GM21717 (cell line): ENCODE measurements at regions not wholly inside any gene's neighbourhood (a gene's known extent, or its start where the extent isn't known, plus 50 kb on each side); places are given as distances from the start of the nearest gene placed in this dataset.

ENCODE experiments used
- ATAC-seq: cut with Tn5 transposase; IDR thresholded peaks from one replicate; pipeline ENCODE4 v1.9.1; 2021; ENCODE audit warnings: mild to moderate bottlenecking, moderate library complexity; ENCODE audit not compliant: unreplicated experiment

DNA sequence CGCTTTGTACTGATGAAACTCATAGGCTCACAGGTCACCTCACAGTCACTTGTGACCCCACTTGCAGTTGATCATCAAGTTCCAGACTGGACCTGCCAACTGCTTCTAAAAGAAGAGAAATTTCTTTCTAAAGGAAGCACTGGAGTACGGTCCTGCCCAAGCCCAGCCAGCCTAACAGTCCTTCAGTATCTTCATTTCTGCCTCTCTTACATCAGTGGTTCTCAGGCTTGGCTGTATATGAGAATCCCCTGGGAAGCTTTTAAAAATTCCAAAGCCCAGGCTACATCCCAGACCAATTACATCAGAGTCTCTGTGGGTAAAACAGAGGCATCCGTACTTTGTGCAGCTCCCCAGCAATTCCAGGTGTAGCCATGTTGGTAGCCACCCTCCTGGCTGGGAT lies 282.1 kb downstream of the NFIB start:
- ATAC-seq = no peak

DNA sequence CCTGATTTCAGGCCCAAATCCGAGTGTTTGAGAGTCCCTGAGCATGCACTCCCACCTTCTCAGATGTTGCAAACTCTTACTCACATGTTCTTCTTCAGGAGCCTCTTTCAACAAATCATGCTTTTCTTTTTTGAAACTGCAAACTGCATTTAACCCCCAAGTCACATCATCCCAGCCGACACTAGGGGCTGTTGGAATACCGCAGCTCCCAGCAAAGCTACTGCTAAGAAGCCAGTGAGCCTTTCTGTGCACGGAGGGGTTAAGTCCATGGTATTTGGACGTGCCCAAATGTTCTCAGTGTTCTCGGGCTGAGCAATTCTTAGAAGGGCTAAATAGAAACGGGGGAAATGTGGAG lies 282.9 kb downstream of the NFIB start:
- no peak for ATAC-seq

DNA sequence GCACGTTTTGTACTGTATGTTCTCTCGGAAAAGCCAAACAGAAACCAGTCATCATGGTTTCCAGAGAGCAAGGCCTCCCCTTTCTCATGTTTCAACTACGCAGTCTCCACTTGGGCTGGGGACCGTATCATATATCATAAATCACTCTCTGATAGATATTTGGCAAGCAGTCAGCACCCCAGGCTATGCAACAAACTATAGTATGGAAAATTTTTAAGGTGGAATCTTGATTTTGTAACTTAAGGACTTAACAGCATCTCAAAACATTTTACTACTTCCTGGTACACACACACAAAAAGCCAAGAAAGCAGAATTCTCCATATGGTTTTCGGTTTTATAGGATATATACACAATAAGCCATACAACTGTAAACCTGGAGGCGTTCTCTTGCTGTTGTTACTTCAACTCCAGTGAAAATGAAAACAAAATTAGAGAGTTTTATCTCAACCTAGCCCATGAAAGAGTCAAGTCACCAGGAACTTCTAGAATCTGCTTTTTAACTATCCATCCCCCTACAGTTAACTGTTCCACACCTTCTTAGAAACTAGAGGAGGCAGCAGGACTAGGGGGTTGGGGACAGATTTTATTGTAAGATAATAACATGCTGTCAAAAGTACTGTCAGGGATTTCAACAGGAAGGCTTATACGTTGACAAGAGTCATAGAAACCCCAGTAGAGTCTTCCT lies 283.4 kb downstream of the NFIB start:
- no peak for ATAC-seq

DNA sequence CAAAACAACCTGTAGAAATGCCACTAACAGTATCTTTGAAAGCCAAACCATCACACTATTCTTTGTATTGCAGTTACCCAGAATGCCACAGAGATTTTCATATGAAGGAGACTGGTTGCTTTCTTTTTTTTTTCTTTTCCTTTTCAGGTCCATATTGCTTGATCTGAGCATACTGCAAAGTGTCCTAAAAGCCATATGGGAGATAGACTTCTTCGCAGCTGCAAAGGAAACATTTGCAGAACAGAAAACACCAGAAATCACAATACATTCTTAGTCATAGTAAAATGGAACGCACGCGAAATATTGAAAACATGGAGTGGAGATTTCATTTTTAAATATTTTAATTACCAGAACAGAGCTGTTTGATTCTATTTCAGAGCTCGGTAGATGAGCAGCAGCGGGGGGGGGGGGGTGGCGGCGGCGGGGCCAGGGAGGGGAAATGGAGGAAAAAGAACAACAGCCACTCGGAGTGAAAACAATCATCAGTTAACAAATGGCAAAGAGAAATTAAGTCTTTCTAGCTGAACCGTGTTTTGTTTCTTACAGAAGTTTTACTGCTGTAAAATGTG lies 284.1 kb downstream of the NFIB start:
- no peak for ATAC-seq

DNA sequence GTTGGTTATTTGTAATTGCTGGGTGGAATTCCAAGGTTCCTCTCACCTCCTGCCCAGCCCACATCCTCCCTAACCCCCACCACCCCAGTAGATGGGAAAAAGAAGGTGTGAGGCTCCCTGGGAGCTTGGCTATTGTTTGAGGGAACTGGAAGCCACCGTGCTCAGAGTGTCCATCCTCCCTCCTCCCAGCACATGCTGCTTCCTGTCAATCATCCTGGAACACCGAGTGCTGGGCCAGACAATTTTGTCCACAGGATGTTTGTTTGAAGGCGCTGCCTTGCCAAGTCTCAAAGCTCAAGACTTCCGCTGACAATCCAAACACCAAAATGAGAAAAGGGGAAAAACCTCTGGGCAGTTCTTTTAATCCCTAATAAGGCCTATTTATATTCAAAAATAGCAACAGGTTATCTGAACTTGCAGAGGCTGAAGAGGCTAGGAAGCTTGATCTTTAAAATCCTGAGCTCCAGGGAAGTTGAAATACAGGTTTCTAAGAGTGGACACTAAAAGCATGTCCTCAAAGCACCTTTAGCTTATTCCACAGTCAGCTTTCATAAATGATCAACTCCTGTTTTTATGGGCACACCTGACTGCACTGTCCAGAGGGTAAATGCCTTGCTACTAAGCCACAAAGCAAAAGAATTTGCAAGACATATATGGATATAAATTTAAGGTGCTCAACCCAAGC lies 286.7 kb downstream of the NFIB start:
- ATAC-seq = no peak

DNA sequence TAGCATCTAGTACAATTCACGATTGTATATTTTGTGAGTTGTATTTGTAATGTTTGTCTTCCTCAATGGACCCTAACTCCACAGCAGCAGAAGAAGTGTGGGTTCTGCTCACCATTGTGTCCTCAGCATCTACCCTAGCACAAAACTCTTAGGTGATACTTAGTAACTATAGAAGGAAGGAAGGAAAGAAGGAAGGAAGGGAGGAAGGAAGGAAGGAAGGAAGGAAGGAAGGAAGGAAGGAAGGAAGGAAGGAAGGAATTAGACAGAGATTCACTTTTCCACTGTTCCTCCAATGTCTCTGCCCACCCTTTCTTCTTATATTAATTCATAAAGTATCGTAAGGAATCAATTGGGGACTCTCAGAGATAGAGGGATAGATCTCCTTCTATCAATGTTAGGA lies 288.2 kb downstream of the NFIB start:
- no peak for ATAC-seq

DNA sequence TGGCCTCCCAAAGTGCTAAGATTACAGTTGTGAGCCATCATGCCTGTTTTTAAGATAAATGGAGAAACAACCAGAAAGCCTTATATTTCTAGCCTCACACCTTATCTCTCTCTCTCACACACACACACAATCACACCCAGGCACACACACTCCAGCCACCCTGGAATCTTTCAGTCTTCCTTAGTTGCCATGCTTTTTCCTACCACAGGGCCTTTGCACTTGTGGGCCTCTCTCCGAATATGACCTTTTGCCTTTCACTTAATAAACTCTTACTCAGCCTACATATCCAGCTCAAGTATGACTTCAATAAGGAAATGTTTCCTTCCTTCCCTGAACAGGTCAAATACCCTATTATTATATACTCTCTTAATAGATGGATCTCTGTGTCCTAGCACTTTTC lies 290.7 kb downstream of the NFIB start:
- ATAC-seq = no peak

DNA sequence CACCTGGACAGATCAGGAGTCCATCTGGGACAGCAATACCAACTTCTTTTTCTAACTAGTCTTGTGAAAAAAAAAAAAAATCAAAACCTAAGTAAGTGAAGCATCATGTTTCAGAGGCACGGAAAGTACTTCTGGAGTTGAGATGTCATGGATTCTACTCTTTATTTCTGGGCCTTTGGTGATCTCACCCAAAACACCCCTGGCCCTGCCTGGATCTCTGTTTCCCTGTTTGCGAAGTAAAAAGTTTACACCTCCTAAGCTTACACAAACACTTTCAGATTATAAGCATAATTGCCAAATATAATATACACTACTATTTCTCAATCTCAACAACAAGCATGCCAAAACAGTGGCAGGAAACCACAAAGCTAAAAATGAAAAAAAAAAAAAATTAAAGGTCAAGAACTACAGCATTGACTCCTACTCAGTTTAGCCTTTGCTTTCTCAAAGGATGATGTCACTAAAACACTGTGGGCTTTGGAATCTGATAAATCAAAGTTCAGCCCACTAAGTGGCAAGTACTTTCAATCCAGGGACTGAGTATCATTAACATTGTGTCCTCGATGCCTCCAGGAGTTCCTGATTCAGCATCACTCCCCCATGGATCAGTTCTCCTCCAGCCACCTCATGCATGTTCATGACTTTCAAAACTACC lies 291.9 kb downstream of the NFIB start:
- ATAC-seq = no peak

DNA sequence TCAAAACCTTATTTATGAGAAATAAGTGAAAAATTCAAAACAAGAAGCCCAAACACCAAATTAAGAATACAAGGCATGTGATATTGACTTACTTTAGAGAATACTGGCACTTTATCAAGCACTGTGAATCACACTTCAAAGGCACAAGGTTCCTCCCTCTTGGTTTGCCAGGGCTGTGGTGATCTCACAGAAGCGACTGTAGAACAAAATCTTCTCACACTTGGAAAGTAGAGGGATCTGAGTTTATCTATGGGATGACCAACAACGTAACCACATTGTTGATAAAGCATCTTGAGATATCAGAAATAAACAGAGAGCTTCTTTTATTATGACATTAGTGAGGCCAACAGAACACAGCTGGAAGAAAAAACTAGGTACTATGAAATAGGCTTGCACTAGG lies 295.9 kb downstream of the NFIB start:
- no peak for ATAC-seq

DNA sequence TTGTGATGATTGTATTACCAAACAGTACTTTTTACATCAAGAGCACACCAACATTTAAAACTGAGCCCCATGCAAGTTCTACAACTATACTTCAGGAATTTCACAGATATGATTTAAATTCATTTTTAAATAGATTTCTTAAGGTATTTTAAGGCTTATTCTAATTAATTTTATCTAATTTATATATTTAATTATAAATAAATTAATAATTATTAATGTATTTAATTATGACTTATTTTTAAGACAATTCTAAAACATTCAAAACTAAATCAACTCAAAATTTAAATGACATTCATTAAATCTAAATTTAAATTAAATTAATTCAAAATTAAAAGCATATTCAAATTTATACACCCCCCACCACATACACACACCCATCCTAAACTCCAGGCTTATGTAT lies 299.2 kb downstream of the NFIB start:
- ATAC-seq = no peak

DNA sequence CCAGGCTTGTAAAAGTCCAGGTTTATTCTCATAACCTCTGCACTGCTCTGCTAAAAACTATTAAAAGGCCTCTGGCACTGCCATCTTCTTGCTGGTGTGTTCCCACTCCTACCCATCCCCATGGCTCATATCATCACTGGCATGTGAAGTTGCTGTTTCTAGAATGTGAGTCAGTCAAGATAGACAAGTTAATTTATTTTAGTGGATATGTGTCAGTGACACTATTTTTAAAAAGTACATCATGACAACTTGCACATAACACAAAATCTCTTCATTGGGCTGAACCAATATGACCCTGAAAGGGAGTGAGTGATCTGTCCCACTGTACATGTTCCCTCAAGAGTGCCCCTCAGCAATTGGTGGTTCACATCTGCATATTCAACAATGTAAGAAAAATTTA lies 299.7 kb downstream of the NFIB start:
- ATAC-seq = no peak

DNA sequence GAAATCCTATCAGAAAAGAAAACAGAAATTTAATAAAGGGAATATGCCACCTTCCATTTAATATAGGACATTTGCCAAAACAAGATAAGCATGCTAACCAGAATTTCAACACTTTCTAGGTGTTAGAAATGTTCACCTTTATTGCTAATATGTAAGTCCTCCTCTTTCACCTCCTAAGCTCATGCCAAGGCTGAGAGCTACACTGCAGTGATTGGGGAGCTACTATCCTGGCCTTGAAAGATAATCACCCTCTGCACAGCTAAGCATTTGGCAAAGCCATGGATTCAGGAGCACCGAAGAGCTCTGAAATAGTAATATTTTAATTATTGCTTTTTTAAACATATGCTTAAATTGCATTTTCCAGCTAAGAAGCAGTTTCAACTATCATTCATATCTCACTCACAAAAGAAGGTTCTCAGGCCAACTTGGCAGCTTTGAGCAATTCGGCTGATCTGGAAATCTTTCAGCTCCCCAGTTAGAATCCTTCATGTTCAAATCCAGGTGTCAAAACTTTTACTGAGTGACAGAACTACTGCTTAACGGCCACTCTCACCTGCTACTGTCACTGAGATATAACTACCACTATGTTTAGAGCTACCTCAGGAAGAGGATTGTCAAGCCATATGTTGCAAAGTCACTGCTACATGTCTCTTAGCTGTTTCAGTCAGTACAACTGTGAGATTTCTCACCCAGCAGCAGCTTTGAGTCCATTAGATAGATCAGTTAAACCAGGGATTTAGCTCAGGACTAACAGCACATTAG lies 302.0 kb downstream of the NFIB start:
- ATAC-seq = no peak

DNA sequence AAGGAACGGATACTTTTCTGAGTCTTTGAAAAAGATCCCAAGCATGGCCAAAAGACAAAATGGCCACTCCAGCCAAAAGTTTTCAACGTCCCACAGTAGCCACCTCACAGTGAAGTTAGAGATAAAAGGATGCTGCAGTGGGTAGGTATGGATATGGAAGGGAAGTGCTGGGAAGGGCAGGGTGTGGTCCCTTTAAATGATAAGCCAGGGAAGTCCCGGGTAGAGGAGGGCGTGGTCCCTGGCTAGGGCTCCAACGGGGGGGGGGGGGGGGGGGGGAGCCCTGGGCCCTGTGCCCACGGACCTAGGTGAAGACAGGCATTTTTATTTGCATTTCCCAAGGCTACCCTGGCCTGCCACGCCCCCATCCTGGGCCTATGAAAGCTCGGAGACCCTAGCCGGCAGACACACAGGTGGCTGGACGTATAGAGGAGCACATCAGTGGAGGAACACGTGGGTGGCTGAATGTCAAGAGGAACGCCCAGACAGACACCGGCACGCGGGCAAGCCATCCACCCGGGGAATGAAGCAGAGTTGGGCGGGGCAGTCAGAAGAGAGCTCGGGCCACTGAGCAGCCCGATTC lies 306.7 kb downstream of the NFIB start:
- no peak for ATAC-seq

DNA sequence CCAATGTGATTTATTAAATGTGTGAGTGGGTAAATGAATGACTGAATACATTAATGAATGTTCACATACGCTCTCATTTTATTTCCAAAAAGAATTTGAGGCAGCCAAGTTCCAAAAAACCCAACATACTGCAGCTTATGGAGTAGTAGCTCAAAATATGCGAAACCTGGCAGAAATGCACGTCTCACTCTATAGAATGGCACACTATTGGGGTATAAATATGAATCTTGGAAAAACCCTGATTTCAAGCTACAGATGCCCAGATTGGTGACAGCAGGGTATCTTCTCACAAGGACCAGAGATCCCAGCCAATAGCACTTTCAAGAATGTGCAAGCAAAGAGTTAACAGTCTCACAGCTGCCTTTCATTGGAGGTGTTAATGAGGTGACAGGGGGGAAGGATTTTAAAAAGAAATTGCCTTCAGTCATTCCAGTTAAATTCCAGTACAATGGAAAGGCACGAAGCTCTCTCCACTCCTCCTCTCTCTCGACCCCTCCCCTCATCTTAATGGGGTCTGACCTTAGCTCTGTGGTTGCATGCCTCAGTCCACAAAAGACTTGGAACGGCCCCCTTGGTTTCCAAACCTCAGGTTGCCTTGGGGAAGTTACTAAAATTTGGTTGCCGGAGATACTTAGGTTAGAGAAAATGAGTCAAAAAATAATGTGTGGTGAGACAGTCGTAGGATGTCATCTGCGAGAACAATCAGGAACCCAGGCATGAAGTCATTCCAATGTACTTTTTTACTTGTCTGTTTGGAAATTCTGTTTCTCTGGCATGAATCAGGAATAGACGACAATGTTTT lies 307.4 kb downstream of the NFIB start:
- no peak for ATAC-seq

DNA sequence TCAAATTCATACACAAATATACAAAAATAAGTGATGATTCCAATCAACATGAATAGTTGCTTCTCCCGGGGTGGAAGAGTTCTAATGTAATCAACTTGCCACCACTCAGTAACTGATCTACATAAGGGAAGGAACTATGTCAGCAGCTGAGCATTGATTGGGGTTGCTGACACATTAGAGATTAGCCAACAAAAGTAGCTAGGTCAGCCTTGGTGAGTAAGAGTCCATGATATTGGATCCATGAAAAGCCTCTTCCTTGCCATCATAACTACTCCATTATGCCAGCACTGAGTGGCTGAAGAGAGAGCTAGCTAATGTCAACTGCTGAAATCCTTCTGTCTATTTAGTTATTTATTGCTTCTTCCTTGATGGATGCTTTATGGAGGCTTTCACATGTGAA lies 309.8 kb downstream of the NFIB start:
- ATAC-seq = no peak

DNA sequence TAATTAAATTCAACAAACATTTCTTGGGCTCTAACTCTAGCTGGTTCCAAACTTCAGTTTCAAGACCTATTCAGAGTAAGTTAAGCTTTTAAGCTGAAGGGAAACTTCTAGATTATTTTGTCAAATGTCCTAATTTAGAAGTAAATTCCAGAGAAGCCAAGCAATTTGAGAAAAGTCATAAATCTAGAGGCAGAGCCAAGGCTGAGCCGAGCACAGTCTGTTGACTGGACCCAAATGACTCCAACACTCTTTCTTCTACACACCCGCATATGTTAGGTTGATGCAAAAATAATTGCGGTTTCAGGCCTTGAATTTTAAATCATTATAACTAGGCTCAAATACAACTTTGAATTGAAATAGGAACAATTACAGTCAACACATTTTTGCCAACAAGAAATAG lies 319.7 kb downstream of the NFIB start:
- no peak for ATAC-seq

DNA sequence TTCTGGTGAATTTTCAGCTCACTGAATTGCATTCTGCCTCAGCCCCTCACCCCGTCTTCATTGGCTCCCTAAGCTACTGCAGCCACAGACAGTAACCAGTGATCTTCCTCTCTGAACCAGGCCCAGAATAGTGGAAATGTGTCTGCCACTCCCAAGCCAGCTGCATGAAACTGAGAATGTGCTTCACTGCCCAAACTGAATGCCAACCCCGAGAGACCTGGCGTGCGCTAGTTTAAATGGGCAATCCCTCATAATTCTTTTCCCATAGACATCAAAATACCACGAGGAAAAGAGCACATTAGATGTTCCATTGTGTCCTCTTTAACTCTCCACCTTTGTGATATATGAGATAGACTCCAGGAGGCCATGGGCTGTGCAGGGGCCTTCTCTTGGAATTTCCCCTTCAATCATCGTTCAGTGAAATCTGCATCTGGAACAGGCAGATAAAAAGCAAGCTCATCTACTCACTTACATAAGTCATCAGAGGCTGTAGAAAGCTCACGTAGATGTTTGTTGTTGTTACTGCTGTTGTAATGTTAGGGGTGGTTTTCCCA lies 320.2 kb downstream of the NFIB start:
- ATAC-seq = no peak

DNA sequence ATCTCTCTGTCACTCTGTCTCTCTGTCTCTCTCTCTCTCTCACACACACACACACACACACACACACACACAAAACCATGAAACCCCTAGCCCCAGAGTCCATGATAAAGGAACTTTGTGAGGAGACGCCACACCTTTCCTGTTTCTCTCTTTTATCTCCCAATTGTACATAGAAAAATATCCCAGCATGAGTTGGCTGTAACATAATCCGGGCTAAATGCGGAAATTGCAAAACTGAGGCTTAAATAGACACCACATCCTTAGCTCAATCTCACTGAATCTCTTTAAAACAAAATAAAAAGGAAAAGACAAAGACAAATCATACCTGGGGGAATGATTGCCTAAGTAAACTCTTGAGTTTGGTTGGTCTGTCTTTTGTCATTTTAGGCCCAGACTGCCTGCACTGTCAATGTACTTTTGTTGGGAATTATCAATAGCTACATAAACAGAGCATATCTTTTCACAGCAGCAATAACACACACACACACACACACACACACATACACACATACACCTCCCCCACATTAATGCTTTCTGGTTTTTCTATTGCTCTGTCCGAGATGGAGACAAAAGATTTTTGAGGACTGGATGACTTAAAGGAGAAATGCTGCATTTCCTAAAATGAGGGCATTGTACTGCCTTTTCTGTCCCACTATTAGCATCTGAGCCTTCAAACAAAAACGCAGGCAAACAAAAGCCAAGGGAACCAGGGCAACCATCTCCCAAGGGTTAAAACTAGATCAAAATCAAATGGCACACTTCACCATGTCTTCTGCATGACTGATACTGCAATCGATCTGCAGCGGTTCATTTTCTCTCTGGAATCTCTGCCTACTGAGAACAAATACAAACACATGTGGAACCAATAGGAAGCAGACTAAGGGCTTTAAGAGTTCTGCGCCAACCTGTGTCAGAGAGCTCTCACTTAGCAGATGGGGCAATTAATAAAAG lies 321.5 kb downstream of the NFIB start:
- no peak for ATAC-seq

DNA sequence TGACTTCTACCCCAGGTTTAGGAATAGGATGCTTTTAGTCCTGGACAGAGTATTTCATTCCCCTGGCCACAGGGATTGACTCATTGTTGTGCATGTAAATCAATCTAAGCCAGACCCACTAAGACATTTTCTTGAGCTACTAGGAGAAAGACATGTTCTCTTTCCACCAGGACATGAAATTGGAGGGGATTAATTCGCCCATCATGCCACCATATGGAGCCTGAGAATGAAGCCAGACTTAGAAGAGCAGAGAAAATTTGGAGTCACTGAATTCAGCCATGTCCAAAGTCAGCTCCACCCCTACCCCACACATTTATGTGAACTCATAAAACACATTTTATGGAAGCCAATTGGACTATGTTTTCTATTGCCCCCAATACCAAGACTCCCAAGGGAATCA lies 322.5 kb downstream of the NFIB start:
- ATAC-seq = no peak
